IMR-90 (cell line): ENCODE measurements at regions not wholly inside any gene's neighbourhood (a gene's known extent, or its start where the extent isn't known, plus 50 kb on each side); places are given as distances from the start of the nearest gene placed in this dataset.

ENCODE experiments used
- ATAC-seq: fragments of 200-7000 bp; cut with Tn5 transposase; 2 replicates; pipeline ENCODE4 v1.9.1; 2020; ENCODE audit warnings: low read depth, mild to moderate bottlenecking, moderate library complexity
- BruUV-seq: library from RNA; stranded (reverse); fragments of 400-500 nt; replicated peaks from 2 replicates; lab custom pipeline; 2021; lab: Mats Ljungman, UMichigan
- CTCF ChIA-PET: fragments of 300-600 bp; formaldehyde crosslinking; extraction: SDS; loops from one replicate; lab custom pipeline; 2021; ENCODE audit warnings: antibody characterized with exemption; lab: Yijun Ruan, JAX
- POLR2A ChIA-PET: fragments of 300-600 bp; sonication (Branson Sonifier 250); formaldehyde crosslinking; loops from one replicate; lab custom pipeline; 2022; ENCODE audit warnings: antibody characterized with exemption; ENCODE audit not compliant: unreplicated experiment; lab: Charles Lee
- DNase-seq: peaks from one replicate; pipeline ENCODE4 v3.0.0; 2013
- H2AFZ ChIP-seq: replicated peaks from 2 replicates; pipeline ENCODE3; 2013; ENCODE audit warnings: low read length, mild to moderate bottlenecking; ENCODE audit not compliant: poor library complexity
- H2AK5ac ChIP-seq: 2 replicates; pipeline ENCODE4 v1.6.1; 2013; ENCODE audit warnings: low read depth, low read length, inconsistent platforms
- H2AK9ac ChIP-seq: replicated peaks from 2 replicates; pipeline ENCODE3; 2013; ENCODE audit warnings: mild to moderate bottlenecking, low read depth, low read length, moderate library complexity; ENCODE audit not compliant: poor library complexity
- H2BK120ac ChIP-seq: 2 replicates; pipeline ENCODE4 v1.6.1; 2013; ENCODE audit warnings: low read depth, low read length, inconsistent platforms
- H2BK15ac ChIP-seq: 3 replicates; pipeline ENCODE4 v1.6.1; 2013; ENCODE audit warnings: low read depth, low read length, inconsistent platforms
- H2BK20ac ChIP-seq: 2 replicates; pipeline ENCODE4 v1.6.1; 2013; ENCODE audit warnings: low read depth, mild to moderate bottlenecking, inconsistent platforms, low read length, moderate library complexity
- H2BK5ac ChIP-seq: 2 replicates; pipeline ENCODE4 v1.6.1; 2013; ENCODE audit warnings: mild to moderate bottlenecking, low read depth, low read length, inconsistent platforms; ENCODE audit not compliant: poor library complexity, severe bottlenecking
- H3K14ac ChIP-seq: replicated peaks from 2 replicates; pipeline ENCODE4 v1.6.1; 2013; ENCODE audit warnings: low read depth, low read length, inconsistent platforms
- H3K18ac ChIP-seq: 2 replicates; pipeline ENCODE4 v1.6.1; 2013; ENCODE audit warnings: low read depth, low read length, control low read depth
- H3K23ac ChIP-seq: 2 replicates; pipeline ENCODE4 v1.6.1; 2013; ENCODE audit warnings: low read depth, low read length, inconsistent platforms
- H3K27ac ChIP-seq: 2 replicates; pipeline ENCODE4 v1.5.1; 2013; ENCODE audit warnings: mild to moderate bottlenecking, control low read depth, low read length; ENCODE audit not compliant: insufficient read depth
- H3K27me3 ChIP-seq: 2 replicates; pipeline ENCODE4 v1.6.1; 2013; ENCODE audit warnings: low read length; ENCODE audit not compliant: control insufficient read depth, insufficient read depth
- H3K36me3 ChIP-seq: 2 replicates; pipeline ENCODE4 v1.6.1; 2013; ENCODE audit warnings: low read length, mixed read lengths; ENCODE audit not compliant: control insufficient read depth, insufficient read depth
- H3K4ac ChIP-seq: 2 replicates; pipeline ENCODE4 v1.6.1; 2013; ENCODE audit warnings: low read depth, low read length, inconsistent platforms
- H3K4me1 ChIP-seq: 2 replicates; pipeline ENCODE4 v1.6.1; 2013; ENCODE audit warnings: low read length, mixed read lengths; ENCODE audit not compliant: control insufficient read depth, insufficient read depth
- H3K4me2 ChIP-seq: 2 replicates; pipeline ENCODE4 v1.6.1; 2013; ENCODE audit warnings: low read depth, mild to moderate bottlenecking, control low read depth, low read length, moderate library complexity
- H3K4me3 ChIP-seq: 2 replicates; pipeline ENCODE4 v1.5.1; 2013; ENCODE audit warnings: low read depth, mild to moderate bottlenecking, control low read depth, low read length, moderate library complexity; ENCODE audit not compliant: insufficient read depth
- H3K56ac ChIP-seq: 2 replicates; pipeline ENCODE4 v1.6.1; 2013; ENCODE audit warnings: low read length, inconsistent platforms; ENCODE audit not compliant: insufficient read depth; ENCODE audit errors: extremely low read depth
- H3K79me1 ChIP-seq, 2 experiments: 2 replicates each; pipeline ENCODE4 v1.6.1; 2013; ENCODE audit warnings: low read length in 2 of 2, inconsistent platforms in 1 of 2, low read depth in 1 of 2
- H3K9ac ChIP-seq: 2 replicates; pipeline ENCODE4 v1.6.1; 2013; ENCODE audit warnings: low read depth, low read length, control low read depth
- H3K9me1 ChIP-seq: 2 replicates; pipeline ENCODE4 v1.6.1; 2013; ENCODE audit warnings: low read length, inconsistent platforms; ENCODE audit not compliant: insufficient read depth
- H3K9me3 ChIP-seq: 2 replicates; pipeline ENCODE4 v1.6.1; 2013; ENCODE audit warnings: low read length; ENCODE audit not compliant: control insufficient read depth, insufficient read depth
- H4K20me1 ChIP-seq: 2 replicates; pipeline ENCODE4 v1.6.1; 2013; ENCODE audit warnings: low read length, inconsistent platforms; ENCODE audit not compliant: insufficient read depth
- H4K5ac ChIP-seq: 2 replicates; pipeline ENCODE4 v1.6.1; 2013; ENCODE audit warnings: mild to moderate bottlenecking, low read depth, low read length, control low read depth
- H4K8ac ChIP-seq, 2 experiments: 2 replicates each; pipeline ENCODE4 v1.6.1; 2013; ENCODE audit warnings: low read depth in 2 of 2, low read length in 2 of 2, control low read depth in 1 of 2, inconsistent platforms in 1 of 2
- H4K91ac ChIP-seq: 2 replicates; pipeline ENCODE4 v1.6.1; 2013; ENCODE audit warnings: low read depth, low read length, inconsistent platforms; ENCODE audit not compliant: insufficient read depth
- CEBPB ChIP-seq: IDR thresholded peaks from 2 replicates; pipeline ENCODE4 v1.6.1; 2012; ENCODE audit warnings: low read depth, low read length, improper control_type of control experiment
- MXI1 ChIP-seq: IDR thresholded peaks from 2 replicates; pipeline ENCODE4 v1.6.1; 2012; ENCODE audit warnings: low read depth, mild to moderate bottlenecking, low read length, moderate library complexity, borderline replicate concordance
- SMC3 ChIP-seq: fragments of 150-350 bp; IDR thresholded peaks from 2 replicates; pipeline ENCODE4 v1.6.1; 2016; ENCODE audit warnings: low read depth, mild to moderate bottlenecking, antibody characterized with exemption, low read length, moderate library complexity
- WGBS, 2 experiments: methylation state at CpG; one replicate each; pipeline versions ENCODE4 v1.1.5 to v1.1.7; 2013; ENCODE audit warnings: missing lambda C conversion rate in 2 of 2; ENCODE audit not compliant: insufficient read length in 1 of 2; ENCODE audit errors: extremely low coverage in 2 of 2; 5-methylcytosine and 5-hydroxymethylcytosine counted together
- dilution Hi-C: fragments of 300-500 bp; cut with HindIII; formaldehyde crosslinking; loops from one replicate; pipeline ENCODE4 v1.14.3; 2018; ENCODE audit warnings: low sequenced_read_pairs; ENCODE audit not compliant: unreplicated experiment
- in situ Hi-C: fragments of 300-500 bp; cut with MboI; formaldehyde crosslinking; loops from 3 replicates; pipeline ENCODE4 v1.14.3; 2019; ENCODE audit warnings: low sequenced_read_pairs, inconsistent platforms, mixed read lengths
- intact Hi-C: fragments of 100-400 bp; cut with micrococcal nuclease; formaldehyde crosslinking; loops from 2 replicates; pipeline ENCODE4 v1.10.0; 2022

GRCh38 chr3:155001289-155002010, 78.7 kb upstream of the MME start:
- H4K91ac ChIP-seq: no peak overlapping the region
- H3K4me2 ChIP-seq: no peak overlapping the region
- in situ Hi-C loops: no loop called here
- no peaks in the 10 kb centered on the region for H3K36me3 ChIP-seq
- H3K9me3 ChIP-seq: no peaks in the 10 kb centered on the region; the same call in 1 of the 2 replicates
- no peak overlapping the region for H2AK9ac ChIP-seq
- H2BK120ac ChIP-seq: no peak overlapping the region
- H3K23ac ChIP-seq: no peak overlapping the region
- H2BK15ac ChIP-seq: no peak overlapping the region
- H3K4me3 ChIP-seq: no peak overlapping the region
- dilution Hi-C loops: no loop called here
- no peak overlapping the region for H4K5ac ChIP-seq
- no peaks in the 10 kb centered on the region; the same call in 1 of the 2 replicates for H3K4me1 ChIP-seq
- no peaks in the 10 kb centered on the region for H3K27me3 ChIP-seq
- H2AK5ac ChIP-seq: no peak overlapping the region
- no peak for ATAC-seq
- H2BK20ac ChIP-seq: no peak overlapping the region
- 90% methylated on average over 2 of the region's 7 CpGs; no CpG with 5 or more reads in 1 of the 2 experiments for WGBS, 2 experiments
- H2AFZ ChIP-seq: no peak overlapping the region
- intact Hi-C loops: no loop called here
- H3K9ac ChIP-seq: no peak overlapping the region
- H3K9me1 ChIP-seq: no peaks in the 10 kb centered on the region
- H3K18ac ChIP-seq: no peak overlapping the region
- no peak overlapping the region for H3K14ac ChIP-seq
- H4K8ac ChIP-seq: no peak overlapping the region
- no peak overlapping the region for H3K4ac ChIP-seq
- no peak overlapping the region for H3K27ac ChIP-seq
- no peaks in the 10 kb centered on the region for H4K20me1 ChIP-seq
- ChIA-PET POLR2A (no interaction called here), CTCF (no interaction called here)
- TF ChIP-seq CEBPB (0 out of 2 replicates have a peak, but pooled peaks have one; percentile 35), MXI1 (no peak), SMC3 (no peak)
- H2BK5ac ChIP-seq: no peak overlapping the region
- no peaks in the 10 kb centered on the region for H3K79me1 ChIP-seq
- H3K56ac ChIP-seq: no peak overlapping the region
- no TSS peak for BruUV-seq
- DNase-seq: no peak
